Glutamatergic neuron (in vitro differentiated cells): ENCODE measurements at regions not wholly inside any gene's neighbourhood (a gene's known extent, or its start where the extent isn't known, plus 50 kb on each side); places are given as distances from the start of the nearest gene placed in this dataset.

Experiments used
- DNase-seq: peaks from one replicate; pipeline ENCODE4 v3.0.0; 2022
- H3K27ac Mint-ChIP-seq: one replicate; pipeline ENCODE4 v1.8.0; 2020; ENCODE audit warnings: mild to moderate bottlenecking, mixed read lengths, inconsistent platforms; ENCODE audit not compliant: unreplicated experiment
- H3K27me3 Mint-ChIP-seq: one replicate; pipeline ENCODE4 v1.8.0; 2020; ENCODE audit warnings: mild to moderate bottlenecking, moderate library complexity, mixed read lengths, inconsistent platforms; ENCODE audit not compliant: unreplicated experiment
- H3K36me3 Mint-ChIP-seq: one replicate; pipeline ENCODE4 v1.8.0; 2020; ENCODE audit warnings: mild to moderate bottlenecking, mixed read lengths, inconsistent platforms; ENCODE audit not compliant: unreplicated experiment
- H3K4me1 Mint-ChIP-seq: one replicate; pipeline ENCODE4 v1.8.0; 2020; ENCODE audit warnings: mild to moderate bottlenecking, low read depth, mixed read lengths, inconsistent platforms; ENCODE audit not compliant: unreplicated experiment
- H3K4me3 Mint-ChIP-seq: one replicate; pipeline ENCODE4 v1.8.0; 2020; ENCODE audit warnings: mild to moderate bottlenecking, mixed read lengths, inconsistent platforms; ENCODE audit not compliant: unreplicated experiment
- H3K9me3 Mint-ChIP-seq: one replicate; pipeline ENCODE4 v1.8.0; 2020; ENCODE audit warnings: mild to moderate bottlenecking, moderate library complexity, mixed read lengths, inconsistent platforms; ENCODE audit not compliant: unreplicated experiment
- CTCF ChIP-seq: fragments of 200-600 bp; sonication (generic); IDR thresholded peaks from one replicate; pipeline ENCODE4 v1.5.0; 2021; ENCODE audit not compliant: partially characterized antibody, unreplicated experiment

- H3K4me3 Mint-ChIP-seq, result no peak overlapping the region
- H3K27me3 Mint-ChIP-seq, result peaks cover 2% of the 10 kb centered on the region
- H3K27ac Mint-ChIP-seq, result no peak overlapping the region
- peaks cover 4% of the 10 kb centered on the region for H3K4me1 Mint-ChIP-seq
- TF ChIP-seq CTCF, result no peak
- H3K9me3 Mint-ChIP-seq, result no peaks in the 10 kb centered on the region
- DNase-seq, result no peak
- H3K36me3 Mint-ChIP-seq, result no peaks in the 10 kb centered on the region
Measured at GRCh38 chr3:26438325-26438940, 184.1 kb upstream of the LRRC3B start.

- Mint-ChIP-seq H3K4me1 (peaks cover 10% of the 10 kb centered on the region), H3K36me3 (no peaks in the 10 kb centered on the region), H3K9me3 (no peaks in the 10 kb centered on the region), H3K27me3 (peaks cover 2% of the 10 kb centered on the region), H3K27ac (no peak overlapping the region), H3K4me3 (no peak overlapping the region)
- DNase-seq, result no peak
- TF ChIP-seq CTCF, result no peak
Measured at GRCh38 chr3:26438981-26439884, 183.3 kb upstream of the LRRC3B start.

GRCh38 chr3:26449996-26450395, 172.6 kb upstream of the LRRC3B start:
- H3K4me1 Mint-ChIP-seq, result peaks cover under 1% of the 10 kb centered on the region
- H3K36me3 Mint-ChIP-seq, result no peaks in the 10 kb centered on the region
- H3K27ac Mint-ChIP-seq, result no peak overlapping the region
- no peak overlapping the region for H3K4me3 Mint-ChIP-seq
- TF ChIP-seq CTCF, result no peak
- no peaks in the 10 kb centered on the region for H3K27me3 Mint-ChIP-seq
- DNase-seq, result no peak
- H3K9me3 Mint-ChIP-seq, result no peaks in the 10 kb centered on the region

GRCh38 chr3:26452363-26452762, 170.2 kb upstream of the LRRC3B start:
- H3K4me3 Mint-ChIP-seq, result no peak overlapping the region
- H3K27me3 Mint-ChIP-seq, result no peaks in the 10 kb centered on the region
- no peak for TF ChIP-seq CTCF
- H3K27ac Mint-ChIP-seq, result no peak overlapping the region
- no peaks in the 10 kb centered on the region for H3K36me3 Mint-ChIP-seq
- H3K4me1 Mint-ChIP-seq, result no peaks in the 10 kb centered on the region
- no peak for DNase-seq
- no peaks in the 10 kb centered on the region for H3K9me3 Mint-ChIP-seq

- Mint-ChIP-seq H3K36me3 (peaks cover 10% of the 10 kb centered on the region), H3K4me1 (no peaks in the 10 kb centered on the region), H3K27me3 (peaks cover 1% of the 10 kb centered on the region), H3K4me3 (no peak overlapping the region), H3K9me3 (peaks cover 3% of the 10 kb centered on the region), H3K27ac (no peak overlapping the region)
- TF ChIP-seq CTCF, result no peak
- DNase-seq, result no peak
Measured at GRCh38 chr3:26460985-26461384, 161.6 kb upstream of the LRRC3B start.
